Smooth muscle cell (in vitro differentiated cells): ENCODE measurements at regions not wholly inside any gene's neighbourhood (a gene's known extent, or its start where the extent isn't known, plus 50 kb on each side); places are given as distances from the start of the nearest gene placed in this dataset.

Experiments used
- DNase-seq: peaks from one replicate; lab custom pipeline; 2025; ENCODE audit not compliant: unreplicated experiment; lab: John Stamatoyannopoulos, UW
- H2AFZ ChIP-seq: fragments of 200-600 bp; sonication (generic); 2 replicates; pipeline ENCODE4 v1.6.0; 2016; ENCODE audit warnings: antibody characterized with exemption, low read depth, mild to moderate bottlenecking
- H3F3A ChIP-seq: fragments of 200-600 bp; sonication (generic); 2 replicates; pipeline ENCODE4 v1.6.0; 2017; ENCODE audit warnings: antibody characterized with exemption, low read depth
- H3K27ac ChIP-seq: fragments of 200-600 bp; sonication (generic); 2 replicates; pipeline ENCODE4 v1.5.1; 2016; ENCODE audit warnings: low read depth, mild to moderate bottlenecking
- H3K27me3 ChIP-seq: fragments of 200-600 bp; sonication (generic); 2 replicates; pipeline ENCODE4 v1.6.1; 2016; ENCODE audit warnings: low read depth, mild to moderate bottlenecking
- H3K36me3 ChIP-seq: fragments of 200-600 bp; sonication (generic); 2 replicates; pipeline ENCODE4 v1.5.1; 2016; ENCODE audit warnings: low read depth
- H3K4me1 ChIP-seq: fragments of 200-600 bp; sonication (generic); 2 replicates; pipeline ENCODE4 v1.5.1; 2016; ENCODE audit warnings: low read depth
- H3K4me2 ChIP-seq: fragments of 200-600 bp; sonication (generic); 2 replicates; pipeline ENCODE4 v1.6.0; 2016; ENCODE audit warnings: mild to moderate bottlenecking
- H3K4me3 ChIP-seq: fragments of 200-600 bp; sonication (generic); 2 replicates; pipeline ENCODE4 v1.5.1; 2016; ENCODE audit warnings: mild to moderate bottlenecking
- H3K79me2 ChIP-seq: fragments of 200-600 bp; sonication (generic); 2 replicates; pipeline ENCODE4 v1.6.0; 2016; ENCODE audit warnings: low read depth, mild to moderate bottlenecking
- H3K9ac ChIP-seq: fragments of 200-600 bp; sonication (generic); 2 replicates; pipeline ENCODE4 v1.6.0; 2016; ENCODE audit warnings: low read depth
- H3K9me3 ChIP-seq: fragments of 200-600 bp; sonication (generic); replicated peaks from 2 replicates; pipeline ENCODE4 v1.5.1; 2016; ENCODE audit warnings: low read depth
- H4K20me1 ChIP-seq: fragments of 200-600 bp; sonication (generic); 2 replicates; pipeline ENCODE4 v1.6.0; 2016; ENCODE audit warnings: low read depth
- CTCF ChIP-seq: fragments of 200-600 bp; sonication (generic); IDR thresholded peaks from 2 replicates; pipeline ENCODE4 v1.5.1; 2017; ENCODE audit warnings: borderline replicate concordance, mild to moderate bottlenecking, antibody characterized with exemption; ENCODE audit not compliant: insufficient read depth, poor library complexity, severe bottlenecking
- WGBS: methylation state at CpG from one replicate; pipeline ENCODE4 v1.1.7; 2016; ENCODE audit warnings: low lambda C conversion rate; 5-methylcytosine and 5-hydroxymethylcytosine counted together

GRCh38 chr10:22837771-22838170 lies 90.1 kb upstream of the ARMC3 start:
- H3K4me2 ChIP-seq: no peak overlapping the region
- H3K27ac ChIP-seq: no peak overlapping the region
- no peaks in the 10 kb centered on the region for H3K36me3 ChIP-seq
- TF ChIP-seq CTCF: no peak
- WGBS: 86% methylated on average over 1 of the region's 1 CpG
- no peak overlapping the region for H2AFZ ChIP-seq
- no peak for DNase-seq
- H3K79me2 ChIP-seq: no peaks in the 10 kb centered on the region
- no peaks in the 10 kb centered on the region for H3F3A ChIP-seq
- no peaks in the 10 kb centered on the region for H4K20me1 ChIP-seq
- H3K4me1 ChIP-seq: peaks cover 5% of the 10 kb centered on the region
- H3K9ac ChIP-seq: no peak overlapping the region
- no peaks in the 10 kb centered on the region for H3K9me3 ChIP-seq
- no peaks in the 10 kb centered on the region for H3K27me3 ChIP-seq
- H3K4me3 ChIP-seq: no peak overlapping the region

- Histone ChIP-seq H3K27ac (no peak overlapping the region), H3K9me3 (no peaks in the 10 kb centered on the region), H3K27me3 (no peaks in the 10 kb centered on the region), H3K36me3 (no peaks in the 10 kb centered on the region), H3F3A (no peaks in the 10 kb centered on the region), H3K4me3 (no peak overlapping the region), H3K4me1 (peaks cover 5% of the 10 kb centered on the region), H3K9ac (no peak overlapping the region), H2AFZ (no peak overlapping the region), H3K4me2 (no peak overlapping the region), H4K20me1 (no peaks in the 10 kb centered on the region), H3K79me2 (no peaks in the 10 kb centered on the region)
- DNase-seq: no peak
- WGBS: 76% methylated on average over 7 of the region's 7 CpGs
- no peak for TF ChIP-seq CTCF
Measured at GRCh38 chr10:22837351-22837750, 90.5 kb upstream of the ARMC3 start.

GRCh38 chr10:22834471-22834870 lies 93.4 kb upstream of the ARMC3 start:
- H3K9ac ChIP-seq: no peak overlapping the region
- WGBS: 74% methylated on average over 3 of the region's 3 CpGs

More at GRCh38 chr10:22834471-22834870, 93.4 kb upstream of the ARMC3 start:
- no peak for TF ChIP-seq CTCF
- no peaks in the 10 kb centered on the region for H3K36me3 ChIP-seq
- H4K20me1 ChIP-seq: no peaks in the 10 kb centered on the region
- no peaks in the 10 kb centered on the region for H3K9me3 ChIP-seq
- H3K4me1 ChIP-seq: peaks cover 5% of the 10 kb centered on the region
- H3K27ac ChIP-seq: no peak overlapping the region
- peak overlapping the region; percentile 27 for H2AFZ ChIP-seq
- H3K4me3 ChIP-seq: no peak overlapping the region
- H3K4me2 ChIP-seq: no peak overlapping the region
- no peaks in the 10 kb centered on the region for H3F3A ChIP-seq
- DNase-seq: no peak
- H3K79me2 ChIP-seq: no peaks in the 10 kb centered on the region
- no peaks in the 10 kb centered on the region for H3K27me3 ChIP-seq
